Transverse colon (tissue), 4 donors: ENCODE measurements at regions not wholly inside any gene's neighbourhood (a gene's known extent, or its start where the extent isn't known, plus 50 kb on each side); places are given as distances from the start of the nearest gene placed in this dataset.

ENCODE experiments used
- small RNA-seq, 4 donors: library from RNA; depleted of rRNA; stranded (forward); fragments of <200 nt; gene quantifications; one replicate each; pipeline ENCODE3, GENCODE V24; 2016

Small RNAs in the stretch of these regions (small RNA-seq; reads per million reads assigned to genes)
- gene RF00002 (0 to 0.55 (median 0.33) reads per million in 4 donors), gene RF00026 (0 reads per million in 4 donors)
